Mesodermal cell (in vitro differentiated cells): ENCODE measurements at regions not wholly inside any gene's neighbourhood (a gene's known extent, or its start where the extent isn't known, plus 50 kb on each side); places are given as distances from the start of the nearest gene placed in this dataset.

ENCODE experiments used
- H3K27ac ChIP-seq: 2 replicates; pipeline ENCODE4 v1.7.0; 2013; ENCODE audit warnings: mild to moderate bottlenecking, low read depth, low read length, moderate library complexity; ENCODE audit not compliant: severe bottlenecking
- H3K36me3 ChIP-seq: 2 replicates; pipeline ENCODE4 v1.7.1; 2013; ENCODE audit warnings: mild to moderate bottlenecking, low read length, moderate library complexity; ENCODE audit not compliant: control insufficient read depth, insufficient read depth
- H3K4me1 ChIP-seq: one replicate; pipeline ENCODE4 v1.7.1; 2013; ENCODE audit warnings: mild to moderate bottlenecking, low read length; ENCODE audit not compliant: insufficient read depth, control insufficient read depth, poor library complexity, severe bottlenecking
- H3K4me3 ChIP-seq: 2 replicates; pipeline ENCODE4 v1.7.0; 2013; ENCODE audit warnings: low read length, control low read depth, mild to moderate bottlenecking; ENCODE audit not compliant: insufficient read depth, poor library complexity, severe bottlenecking; ENCODE audit errors: extremely low read depth
- H3K9me3 ChIP-seq: 2 replicates; pipeline ENCODE4 v1.7.1; 2013; ENCODE audit warnings: mild to moderate bottlenecking, low read length, moderate library complexity; ENCODE audit not compliant: control insufficient read depth
- WGBS, 2 experiments: methylation state at CpG; one replicate each; pipeline ENCODE4 v1.1.5; 2013; ENCODE audit warnings: missing lambda C conversion rate in 2 of 2; ENCODE audit not compliant: insufficient coverage in 2 of 2; 5-methylcytosine and 5-hydroxymethylcytosine counted together

DNA sequence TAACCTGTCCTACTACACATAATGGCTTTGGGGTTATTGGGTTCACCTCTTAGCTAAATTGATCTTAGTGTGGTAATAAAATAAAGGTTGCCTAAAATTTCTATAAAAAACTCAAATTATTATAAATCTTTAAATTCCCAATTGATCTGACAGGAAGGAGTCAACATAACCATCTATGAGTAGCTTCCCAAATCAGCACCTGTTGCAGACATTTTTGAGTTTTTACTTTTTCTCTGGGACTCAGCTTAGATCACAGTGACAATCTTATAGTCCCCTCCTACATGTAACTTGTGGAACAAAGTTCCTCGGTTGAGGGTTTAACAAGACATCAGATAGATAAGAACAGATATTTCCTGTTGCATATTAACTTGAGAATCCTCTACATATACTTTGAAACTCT lies 601.0 kb downstream of the TUSC7 start:
- Histone ChIP-seq H3K27ac (no peak overlapping the region), H3K4me3 (no peak overlapping the region), H3K9me3 (no peaks in the 10 kb centered on the region), H3K36me3 (no peaks in the 10 kb centered on the region), H3K4me1 (no peaks in the 10 kb centered on the region)
- no CpG with 5 or more reads among the region's 1 CpG for WGBS, 2 experiments

DNA sequence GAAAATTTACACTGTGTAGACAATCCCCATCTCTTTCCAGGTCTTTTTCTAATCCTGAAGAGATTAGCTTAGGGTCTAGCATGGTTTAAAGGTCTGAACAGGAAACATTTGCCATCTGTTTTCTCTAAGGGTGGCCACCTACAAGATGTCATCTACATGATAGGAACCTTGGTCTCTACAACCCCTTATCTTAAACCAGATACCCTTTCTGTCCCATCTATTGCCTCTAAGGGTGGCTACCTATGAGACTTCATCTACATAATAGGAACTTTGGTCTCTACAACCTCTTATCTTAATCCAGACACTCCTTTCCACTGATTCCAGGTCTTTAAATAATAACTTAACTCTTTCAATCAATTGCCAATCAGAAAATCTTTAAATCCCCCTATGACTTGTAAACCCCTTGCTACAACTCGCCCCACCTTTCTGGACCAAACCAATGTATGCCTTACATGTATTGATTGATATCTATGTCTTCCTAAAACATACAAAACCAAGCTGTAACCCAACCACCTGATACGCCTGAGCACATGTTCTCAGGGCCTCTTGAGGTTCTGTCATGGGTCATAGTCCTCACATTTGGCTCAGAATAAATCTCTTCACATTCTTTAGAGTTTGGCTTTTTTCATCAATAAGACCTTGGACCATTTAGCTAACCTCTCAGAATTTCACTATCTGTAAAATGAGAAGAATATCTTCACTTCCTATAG lies 605.0 kb downstream of the TUSC7 start:
- 80 to 100% methylated on average over 1 of the region's 2 CpGs for WGBS, 2 experiments
- H3K9me3 ChIP-seq: no peaks in the 10 kb centered on the region
- no peak overlapping the region for H3K27ac ChIP-seq
- no peak overlapping the region for H3K4me3 ChIP-seq
- H3K36me3 ChIP-seq: no peaks in the 10 kb centered on the region
- no peaks in the 10 kb centered on the region for H3K4me1 ChIP-seq

DNA sequence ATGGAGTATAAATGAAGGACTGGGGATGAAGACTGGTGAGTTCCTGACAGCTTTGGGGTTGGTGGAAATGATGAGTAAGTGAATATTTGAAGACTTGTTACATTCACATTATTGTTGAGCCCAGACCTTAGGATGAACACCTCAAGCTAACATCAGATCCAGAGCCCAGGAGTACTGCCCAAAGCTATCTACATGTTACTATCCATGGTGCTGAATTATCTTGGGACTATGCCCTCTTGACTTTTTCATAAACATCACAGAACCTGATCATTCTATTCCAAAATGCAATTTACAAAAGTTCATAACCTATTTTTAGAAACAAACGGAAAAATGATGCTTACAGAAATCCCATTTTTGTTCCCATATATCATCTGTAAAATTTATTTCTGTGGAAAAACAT lies 613.3 kb downstream of the TUSC7 start:
- no peak overlapping the region for H3K27ac ChIP-seq
- H3K4me3 ChIP-seq: no peak overlapping the region
- WGBS, 2 experiments: 40% methylated on average over 1 of the region's 1 CpG; no CpG with 5 or more reads in 1 of the 2 experiments
- H3K9me3 ChIP-seq: no peaks in the 10 kb centered on the region
- H3K4me1 ChIP-seq: no peaks in the 10 kb centered on the region
- H3K36me3 ChIP-seq: no peaks in the 10 kb centered on the region

DNA sequence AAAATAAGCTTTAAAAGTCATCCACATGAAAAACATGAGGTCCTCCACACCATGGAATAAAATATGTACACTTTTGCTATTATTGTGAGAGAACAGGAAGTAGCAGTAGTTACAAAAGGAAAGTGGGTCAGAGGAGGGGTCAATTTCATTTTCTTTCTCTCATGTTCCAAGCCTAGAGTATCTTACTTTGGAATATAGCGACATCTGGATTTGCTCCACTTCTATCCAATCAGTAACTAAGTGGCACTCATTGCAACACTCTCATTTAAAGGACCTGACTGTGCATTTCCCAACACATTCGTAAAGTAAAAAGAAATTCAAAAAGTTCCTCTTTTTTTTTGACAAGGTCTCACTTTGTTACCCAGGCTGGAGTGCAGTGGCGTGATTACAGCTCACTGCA lies 637.3 kb downstream of the TUSC7 start:
- no peaks in the 10 kb centered on the region for H3K4me1 ChIP-seq
- no peak overlapping the region for H3K4me3 ChIP-seq
- no peaks in the 10 kb centered on the region for H3K9me3 ChIP-seq
- H3K36me3 ChIP-seq: no peaks in the 10 kb centered on the region
- WGBS, 2 experiments: 91 to 97% methylated on average over 2 to 3 of the region's 3 CpGs
- no peak overlapping the region for H3K27ac ChIP-seq

DNA sequence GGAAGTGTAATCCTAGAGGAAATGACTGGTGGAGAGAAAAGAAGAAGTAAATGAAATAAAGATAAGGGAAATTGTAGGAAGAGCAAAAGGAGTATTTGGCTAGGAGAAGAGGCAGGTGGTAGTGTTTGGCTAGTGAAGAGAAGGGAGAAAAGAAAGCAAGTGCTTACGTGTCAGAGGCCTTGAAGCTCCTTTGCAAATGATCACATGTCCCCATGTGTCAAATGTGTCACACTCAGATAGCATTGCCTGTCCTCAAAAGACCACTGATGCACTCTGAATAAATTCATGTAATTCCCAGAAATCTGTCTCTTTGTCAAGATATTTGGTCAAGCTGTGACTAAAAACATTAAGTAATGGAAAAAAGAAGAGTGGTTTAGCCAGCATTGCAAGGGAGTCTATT lies 639.3 kb downstream of the TUSC7 start:
- Histone ChIP-seq H3K36me3 (no peaks in the 10 kb centered on the region), H3K27ac (no peak overlapping the region), H3K9me3 (no peaks in the 10 kb centered on the region), H3K4me3 (no peak overlapping the region), H3K4me1 (no peaks in the 10 kb centered on the region)
- WGBS, 2 experiments: 100% methylated on average over 1 of the region's 1 CpG; no CpG with 5 or more reads in 1 of the 2 experiments

DNA sequence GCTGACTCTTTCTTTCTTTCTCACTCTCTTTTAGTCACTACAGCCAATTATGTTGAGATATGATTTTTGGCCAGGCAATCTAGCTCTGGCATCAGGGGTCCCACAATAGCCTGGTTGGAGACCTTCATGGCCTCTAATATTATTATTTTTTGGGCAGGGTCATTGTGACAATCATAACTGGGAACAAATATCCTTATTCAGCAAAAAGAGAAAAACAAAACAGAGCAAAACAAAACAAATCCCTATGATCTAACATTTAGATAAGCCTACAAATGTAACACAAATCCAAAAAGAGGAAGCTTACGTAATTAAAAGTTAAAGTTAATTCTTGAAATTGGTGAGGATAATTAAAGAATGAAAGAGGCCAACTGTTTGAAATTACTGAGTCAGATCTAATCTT lies 640.0 kb downstream of the TUSC7 start:
- Histone ChIP-seq H3K4me3 (no peak overlapping the region), H3K36me3 (no peaks in the 10 kb centered on the region), H3K4me1 (no peaks in the 10 kb centered on the region), H3K27ac (no peak overlapping the region), H3K9me3 (no peaks in the 10 kb centered on the region)
- WGBS, 2 experiments: no CpG with 5 or more reads among the region's 1 CpG

DNA sequence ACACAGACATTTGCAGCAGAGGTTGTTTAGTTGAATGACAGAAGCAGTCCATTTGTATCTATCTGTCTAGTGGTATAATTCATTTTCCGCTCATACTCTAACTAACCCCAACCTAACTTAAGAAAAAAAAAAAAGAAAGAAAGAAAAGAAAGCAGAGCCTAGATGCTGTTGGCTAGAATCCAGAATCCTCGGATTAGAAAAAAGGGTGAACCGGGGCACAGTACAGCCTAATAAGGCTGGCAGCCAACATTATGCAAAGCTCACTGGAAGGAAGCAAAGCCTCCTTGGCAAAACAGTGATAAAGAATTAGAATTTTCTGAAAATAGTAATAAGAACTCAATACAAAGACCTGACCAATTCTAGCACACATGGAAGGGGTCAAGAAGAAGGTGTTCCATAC lies 640.8 kb downstream of the TUSC7 start:
- 88 to 94% methylated on average over 2 of the region's 3 CpGs for WGBS, 2 experiments
- H3K4me3 ChIP-seq: no peak overlapping the region

DNA sequence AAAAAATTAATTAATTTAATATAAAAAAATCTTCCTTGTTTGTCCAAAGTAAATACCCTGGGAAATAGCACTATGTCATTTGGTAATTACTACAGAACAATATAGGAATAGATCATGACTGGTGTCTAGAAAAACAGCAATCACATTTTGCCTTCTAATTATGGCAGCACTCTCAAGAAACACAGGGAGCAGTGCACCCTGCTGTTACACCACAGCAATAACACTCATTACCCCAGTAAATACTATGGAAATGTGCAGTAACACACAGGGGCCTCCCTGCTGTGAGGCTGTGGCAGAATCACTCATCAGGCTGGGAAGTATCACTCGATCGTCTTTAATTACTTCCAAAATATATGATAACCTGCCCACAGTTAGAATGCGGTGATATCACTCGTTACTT lies 646.0 kb downstream of the TUSC7 start:
- Histone ChIP-seq H3K4me3 (no peak overlapping the region), H3K4me1 (no peaks in the 10 kb centered on the region)
- WGBS, 2 experiments: 40% methylated on average over 2 of the region's 4 CpGs; no CpG with 5 or more reads in 1 of the 2 experiments

More for the DNA sequence above, 640.8 kb downstream of the TUSC7 start:
- Histone ChIP-seq H3K9me3 (no peaks in the 10 kb centered on the region), H3K27ac (no peak overlapping the region), H3K4me1 (no peaks in the 10 kb centered on the region), H3K36me3 (no peaks in the 10 kb centered on the region)

DNA sequence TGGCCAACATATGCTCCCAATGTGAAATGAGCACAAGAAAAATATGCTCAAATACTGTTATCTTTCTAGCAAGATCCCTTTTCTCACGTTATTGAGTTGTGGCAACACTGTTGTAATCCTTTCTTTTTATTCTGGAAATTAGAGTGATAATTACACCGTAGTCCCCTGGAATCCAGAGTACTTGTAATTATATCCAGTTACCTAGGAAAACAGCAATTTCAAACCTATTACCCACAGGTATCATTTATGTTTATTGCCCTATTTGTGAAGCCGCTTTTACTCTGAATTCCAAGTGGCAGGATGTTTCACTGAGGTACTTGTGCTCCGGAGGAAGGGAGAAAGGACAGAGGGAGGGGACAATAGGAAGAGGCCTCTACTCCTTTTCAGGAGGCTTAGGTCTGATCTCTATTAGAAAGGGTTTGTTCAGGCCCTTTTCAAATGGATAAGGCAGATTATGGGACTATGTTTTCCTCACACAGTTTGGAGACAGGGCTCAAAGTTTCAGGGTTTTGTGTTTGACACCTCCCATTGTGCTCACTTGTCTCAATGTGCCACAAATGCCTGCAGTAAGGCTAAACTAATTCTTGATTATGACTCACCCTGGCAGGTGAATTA lies 646.6 kb downstream of the TUSC7 start:
- H3K9me3 ChIP-seq: no peaks in the 10 kb centered on the region
- WGBS, 2 experiments: 22% methylated on average over 1 of the region's 4 CpGs; no CpG with 5 or more reads in 1 of the 2 experiments
- H3K4me1 ChIP-seq: no peaks in the 10 kb centered on the region
- no peak overlapping the region for H3K4me3 ChIP-seq
- no peak overlapping the region for H3K27ac ChIP-seq
- no peaks in the 10 kb centered on the region for H3K36me3 ChIP-seq

More for the DNA sequence above, 646.0 kb downstream of the TUSC7 start:
- Histone ChIP-seq H3K9me3 (no peaks in the 10 kb centered on the region), H3K36me3 (no peaks in the 10 kb centered on the region), H3K27ac (no peak overlapping the region)

DNA sequence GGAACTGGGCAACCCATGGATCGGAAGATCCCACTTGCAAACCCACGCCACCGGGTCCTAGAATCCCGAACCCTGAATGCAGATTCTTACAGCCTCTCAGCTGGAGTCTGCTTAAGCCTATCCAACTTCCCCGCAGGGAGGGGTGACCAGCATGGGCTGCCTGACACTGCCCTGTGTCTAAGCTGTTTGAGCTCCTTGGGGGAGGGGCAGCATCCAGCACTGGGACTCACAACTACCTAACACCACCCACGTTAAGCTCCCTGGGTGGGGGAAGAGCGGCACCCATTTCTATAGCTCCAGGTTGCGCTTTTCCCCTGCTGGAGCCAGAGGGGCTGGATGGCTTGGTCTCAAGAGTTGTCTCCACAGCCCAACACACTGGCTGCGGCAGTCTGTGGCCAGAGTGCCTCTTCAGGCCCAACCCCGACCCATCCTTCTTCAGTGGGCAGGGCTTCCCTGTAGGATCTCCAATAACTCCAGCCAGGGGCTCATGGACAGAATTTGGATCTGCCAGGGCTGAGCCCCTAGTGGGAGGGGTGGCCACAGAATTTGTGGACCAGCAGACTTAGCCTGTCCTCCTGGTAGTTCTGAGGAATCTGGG lies 649.2 kb downstream of the TUSC7 start:
- Histone ChIP-seq H3K9me3 (no peaks in the 10 kb centered on the region), H3K4me1 (no peaks in the 10 kb centered on the region), H3K27ac (no peak overlapping the region), H3K4me3 (no peak overlapping the region), H3K36me3 (no peaks in the 10 kb centered on the region)
- 100% methylated on average over 5 of the region's 10 CpGs; no CpG with 5 or more reads in 1 of the 2 experiments for WGBS, 2 experiments

DNA sequence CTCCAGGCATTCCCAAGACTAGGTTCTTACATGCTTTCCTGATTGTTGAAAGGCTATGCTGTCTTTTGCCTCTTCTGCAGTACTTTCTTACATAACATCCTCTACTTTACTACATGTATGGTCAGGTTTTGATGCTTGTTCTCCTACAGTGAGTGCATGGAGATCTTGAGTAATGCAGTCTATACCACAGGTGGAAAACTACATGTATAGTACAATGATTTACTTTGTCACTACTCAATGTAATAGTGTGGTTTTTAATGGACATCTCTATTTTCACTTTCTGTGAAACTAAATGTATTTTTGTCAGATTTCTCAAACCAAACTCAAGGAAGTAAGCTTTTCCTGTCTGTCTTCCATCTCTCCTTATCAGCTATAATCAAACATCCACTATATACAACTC lies 657.0 kb downstream of the TUSC7 start:
- Histone ChIP-seq H3K36me3 (no peaks in the 10 kb centered on the region), H3K4me3 (no peak overlapping the region), H3K4me1 (no peaks in the 10 kb centered on the region), H3K9me3 (no peaks in the 10 kb centered on the region), H3K27ac (no peak overlapping the region)
